ENCODE measurements at regions not wholly inside any gene's neighbourhood (a gene's known extent, or its start where the extent isn't known, plus 50 kb on each side); places are given as distances from the start of the nearest gene placed in this dataset.

GRCh38 chr4:19408490-19408889 lies 843.2 kb upstream of the SLIT2 start:
- no peak overlapping the region for H3K27ac ChIP-seq
- TF ChIP-seq EP300 (IDR thresholded peaks at IDR 0.05), result no peak
- TF ChIP-seq, protein P1, sequence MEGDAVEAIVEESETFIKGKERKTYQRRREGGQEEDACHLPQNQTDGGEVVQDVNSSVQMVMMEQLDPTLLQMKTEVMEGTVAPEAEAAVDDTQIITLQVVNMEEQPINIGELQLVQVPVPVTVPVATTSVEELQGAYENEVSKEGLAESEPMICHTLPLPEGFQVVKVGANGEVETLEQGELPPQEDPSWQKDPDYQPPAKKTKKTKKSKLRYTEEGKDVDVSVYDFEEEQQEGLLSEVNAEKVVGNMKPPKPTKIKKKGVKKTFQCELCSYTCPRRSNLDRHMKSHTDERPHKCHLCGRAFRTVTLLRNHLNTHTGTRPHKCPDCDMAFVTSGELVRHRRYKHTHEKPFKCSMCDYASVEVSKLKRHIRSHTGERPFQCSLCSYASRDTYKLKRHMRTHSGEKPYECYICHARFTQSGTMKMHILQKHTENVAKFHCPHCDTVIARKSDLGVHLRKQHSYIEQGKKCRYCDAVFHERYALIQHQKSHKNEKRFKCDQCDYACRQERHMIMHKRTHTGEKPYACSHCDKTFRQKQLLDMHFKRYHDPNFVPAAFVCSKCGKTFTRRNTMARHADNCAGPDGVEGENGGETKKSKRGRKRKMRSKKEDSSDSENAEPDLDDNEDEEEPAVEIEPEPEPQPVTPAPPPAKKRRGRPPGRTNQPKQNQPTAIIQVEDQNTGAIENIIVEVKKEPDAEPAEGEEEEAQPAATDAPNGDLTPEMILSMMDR (IDR thresholded peaks at IDR 0.05), result no peak
- TF ChIP-seq POLR2A (IDR thresholded peaks at IDR 0.05), result no peak
- H3K9me3 ChIP-seq, result no peaks in the 10 kb centered on the region
- no peak for DNase-seq
- H3K4me3 ChIP-seq, result no peak overlapping the region
- WGBS, 3 donors, result 48 to 94% (median 90%) methylated on average over 1 of the region's 1 CpG
- intact Hi-C loops (cut with DNase I), result no loop called here
- no peaks in the 10 kb centered on the region for H3K36me3 ChIP-seq
- H3K4me1 ChIP-seq (ENCODE audit: insufficient read depth), result no peaks in the 10 kb centered on the region
- no peaks in the 10 kb centered on the region for H3K27me3 ChIP-seq

GRCh38 chr4:19406789-19407188 lies 844.9 kb upstream of the SLIT2 start:
- Histone ChIP-seq H3K27me3 (no peaks in the 10 kb centered on the region), H3K9me3 (no peaks in the 10 kb centered on the region), H3K4me3 (no peak overlapping the region), H3K4me1 (ENCODE audit: insufficient read depth) (no peaks in the 10 kb centered on the region), H3K36me3 (no peaks in the 10 kb centered on the region), H3K27ac (no peak overlapping the region)
- DNase-seq, result no peak
- TF ChIP-seq POLR2A (IDR thresholded peaks at IDR 0.05) (no peak), EP300 (IDR thresholded peaks at IDR 0.05) (no peak)
- TF ChIP-seq, protein P1 (IDR thresholded peaks at IDR 0.05), result no peak
- intact Hi-C loops (cut with DNase I), result no loop called here

GRCh38 chr4:19403786-19404370 lies 847.8 kb upstream of the SLIT2 start:
- no peaks in the 10 kb centered on the region for H3K4me1 ChIP-seq (ENCODE audit: insufficient read depth)
- 42 to 59% (median 47%) methylated on average over 5 of the region's 5 CpGs for WGBS, 3 donors
- H3K27ac ChIP-seq, result no peak overlapping the region
- no peak for DNase-seq
- no peaks in the 10 kb centered on the region for H3K36me3 ChIP-seq
- TF ChIP-seq, protein P1 (IDR thresholded peaks at IDR 0.05), result no peak
- no peak for TF ChIP-seq POLR2A (IDR thresholded peaks at IDR 0.05)
- no peak for TF ChIP-seq EP300 (IDR thresholded peaks at IDR 0.05)
- no peaks in the 10 kb centered on the region for H3K27me3 ChIP-seq
- no peaks in the 10 kb centered on the region for H3K9me3 ChIP-seq
- intact Hi-C loops (cut with DNase I), result no loop called here
- H3K4me3 ChIP-seq, result no peak overlapping the region

GRCh38 chr4:19402581-19403065 lies 849.1 kb upstream of the SLIT2 start:
- intact Hi-C loops (cut with DNase I), result no loop called here
- 46 to 74% (median 68%) methylated on average over 2 of the region's 2 CpGs for WGBS, 3 donors
- no peak overlapping the region for H3K4me3 ChIP-seq
- no peaks in the 10 kb centered on the region for H3K4me1 ChIP-seq (ENCODE audit: insufficient read depth)
- DNase-seq, result no peak
- no peak overlapping the region for H3K27ac ChIP-seq
- H3K36me3 ChIP-seq, result no peaks in the 10 kb centered on the region
- H3K27me3 ChIP-seq, result no peaks in the 10 kb centered on the region
- no peaks in the 10 kb centered on the region for H3K9me3 ChIP-seq
- TF ChIP-seq POLR2A (IDR thresholded peaks at IDR 0.05) (no peak), EP300 (IDR thresholded peaks at IDR 0.05) (no peak)
- TF ChIP-seq, protein P1 (IDR thresholded peaks at IDR 0.05), result no peak
